Thyroid gland (tissue), 4 donors: ENCODE measurements at regions not wholly inside any gene's neighbourhood (a gene's known extent, or its start where the extent isn't known, plus 50 kb on each side); places are given as distances from the start of the nearest gene placed in this dataset.

Experiments used
- DNase-seq, 2 donors: peaks; one replicate each; pipeline ENCODE4 v3.0.0-alpha.2; 2019
- H3K27ac ChIP-seq, 3 donors: fragments of 200-600 bp; sonication (generic); 1 replicate in 2 of 3; 2 replicates in 1 of 3; pipeline ENCODE4 v1.5.1; 2016 to 2019; ENCODE audit warnings: mild to moderate bottlenecking in 1 of 3, moderate library complexity in 1 of 3
- H3K27me3 ChIP-seq: fragments of 200-600 bp; sonication (generic); one replicate; pipeline ENCODE4 v1.5.1; 2019
- H3K36me3 ChIP-seq, 2 donors: fragments of 200-600 bp; sonication (generic); one replicate each; pipeline ENCODE4 v1.5.1; 2016 to 2019
- H3K4me1 ChIP-seq, 2 donors: fragments of 200-600 bp; sonication (generic); one replicate each; pipeline ENCODE4 v1.5.1; 2017 to 2019
- H3K4me3 ChIP-seq, 3 donors: fragments of 200-600 bp; sonication (generic); replicated peaks in 1 of 3; 1 replicate in 2 of 3; 2 replicates in 1 of 3; pipeline ENCODE4 v1.5.1; 2016; ENCODE audit warnings: mild to moderate bottlenecking in 1 of 3
- H3K9me3 ChIP-seq: fragments of 200-600 bp; sonication (generic); one replicate; pipeline ENCODE4 v1.5.1; 2017
- POLR2A ChIP-seq, 2 donors: fragments of 450-650 bp; IDR thresholded peaks; one replicate each; pipeline ENCODE4 v1.6.1; 2017; ENCODE audit warnings: antibody characterized with exemption in 2 of 2, mild to moderate bottlenecking in 2 of 2, moderate library complexity in 1 of 2
- WGBS, 2 donors: methylation state at CpG; one replicate each; pipeline ENCODE4 v1.1.5; 2017; 5-methylcytosine and 5-hydroxymethylcytosine counted together
- intact Hi-C: fragments of 100-400 bp; cut with DNase I; formaldehyde crosslinking; loops from one replicate; pipeline ENCODE4 v1.15.1; 2023
- TF ChIP-seq, protein P1 (sequence below), 6 experiments: fragments of 200-600 bp in 3 of 6; fragments of 450-650 bp in 3 of 6; sonication (generic) in 3 of 6; IDR thresholded peaks; one replicate each; pipeline ENCODE4 v1.5.1; 2016 to 2019; ENCODE audit warnings: antibody characterized with exemption in 6 of 6, mild to moderate bottlenecking in 2 of 6, inconsistent platforms in 1 of 6, moderate library complexity in 1 of 6

DNA sequence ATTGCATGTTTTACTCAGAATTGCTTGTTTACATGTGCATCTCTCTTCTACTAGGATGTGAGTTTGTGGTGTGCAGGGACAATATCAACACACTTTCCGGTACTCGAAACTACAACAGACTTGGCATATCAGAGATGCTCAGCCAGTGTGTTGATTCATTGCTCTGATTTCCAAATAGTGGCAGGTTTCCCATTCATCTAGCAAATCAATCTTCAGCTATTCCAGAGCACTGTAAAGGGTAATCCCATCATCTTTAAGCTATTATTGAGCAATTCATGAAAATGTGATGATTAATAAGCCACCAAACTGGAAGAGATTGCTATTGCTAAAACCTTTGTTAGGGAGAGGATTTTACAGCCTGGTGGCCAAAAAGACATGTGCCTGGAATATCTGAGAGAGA lies 574.2 kb upstream of the CPEB2 start:
- Histone ChIP-seq H3K27ac (no peak overlapping the region), H3K4me3 (no peak overlapping the region), H3K4me1 (no peaks in the 10 kb centered on the region), H3K27me3 (no peaks in the 10 kb centered on the region), H3K36me3 (no peaks in the 10 kb centered on the region), H3K9me3 (no peaks in the 10 kb centered on the region)
- WGBS, 2 donors = 83 to 87% methylated on average over 2 of the region's 2 CpGs
- no peak for DNase-seq
- TF ChIP-seq POLR2A (IDR thresholded peaks at IDR 0.05) = no peak
- intact Hi-C loops = no loop called here

DNA sequence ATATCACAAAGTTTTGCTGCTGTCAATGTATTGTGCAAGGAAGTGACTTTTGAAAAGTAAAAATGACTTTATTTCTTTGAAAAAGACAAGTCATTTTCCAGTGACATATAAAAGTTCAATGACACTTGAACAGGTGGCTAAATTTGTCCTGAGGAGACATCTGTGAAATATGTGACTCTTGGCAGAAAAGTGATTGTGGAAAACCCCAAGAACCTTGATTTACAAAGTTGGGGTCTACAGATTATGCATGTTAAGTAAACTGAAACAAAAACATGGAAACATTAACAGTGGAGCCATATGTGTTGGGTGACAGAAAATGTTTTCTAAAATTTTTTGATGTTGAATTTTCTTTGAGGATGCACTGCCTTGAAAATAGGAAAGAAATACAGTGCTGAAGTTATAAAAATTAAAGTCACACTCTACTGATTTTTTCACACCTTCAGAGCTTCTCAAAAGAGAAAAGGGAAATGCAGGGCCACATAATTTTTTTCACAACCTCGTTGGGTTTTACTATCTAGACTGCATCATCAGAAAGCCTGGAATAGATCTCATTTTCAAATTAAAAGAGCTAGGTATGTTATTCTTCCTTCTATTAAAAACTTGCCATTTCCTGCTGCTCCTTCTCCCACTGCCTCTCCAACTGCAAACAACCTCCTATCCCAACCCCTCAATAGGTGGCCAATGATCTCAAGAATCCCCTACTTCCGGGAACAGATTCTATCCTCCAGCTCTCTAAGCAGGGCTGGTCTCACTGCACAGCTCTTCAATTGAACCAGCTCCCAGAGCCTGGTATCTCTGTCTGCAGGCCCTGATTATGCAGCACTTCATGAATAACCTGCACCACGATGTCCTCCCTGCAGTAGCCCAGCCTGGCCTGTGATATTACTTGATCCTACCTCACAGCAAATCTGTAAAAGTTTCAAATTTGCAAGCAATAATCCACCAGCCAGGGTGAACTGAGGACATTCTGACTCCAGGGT lies 570.8 kb upstream of the CPEB2 start:
- DNase-seq = no peak
- Histone ChIP-seq H3K27me3 (no peaks in the 10 kb centered on the region), H3K27ac (no peak overlapping the region), H3K36me3 (no peaks in the 10 kb centered on the region), H3K4me1 (no peaks in the 10 kb centered on the region), H3K4me3 (no peak overlapping the region), H3K9me3 (no peaks in the 10 kb centered on the region)
- WGBS, 2 donors = 34 to 41% methylated on average over 3 of the region's 3 CpGs
- intact Hi-C loops = no loop called here
- TF ChIP-seq, protein P1, sequence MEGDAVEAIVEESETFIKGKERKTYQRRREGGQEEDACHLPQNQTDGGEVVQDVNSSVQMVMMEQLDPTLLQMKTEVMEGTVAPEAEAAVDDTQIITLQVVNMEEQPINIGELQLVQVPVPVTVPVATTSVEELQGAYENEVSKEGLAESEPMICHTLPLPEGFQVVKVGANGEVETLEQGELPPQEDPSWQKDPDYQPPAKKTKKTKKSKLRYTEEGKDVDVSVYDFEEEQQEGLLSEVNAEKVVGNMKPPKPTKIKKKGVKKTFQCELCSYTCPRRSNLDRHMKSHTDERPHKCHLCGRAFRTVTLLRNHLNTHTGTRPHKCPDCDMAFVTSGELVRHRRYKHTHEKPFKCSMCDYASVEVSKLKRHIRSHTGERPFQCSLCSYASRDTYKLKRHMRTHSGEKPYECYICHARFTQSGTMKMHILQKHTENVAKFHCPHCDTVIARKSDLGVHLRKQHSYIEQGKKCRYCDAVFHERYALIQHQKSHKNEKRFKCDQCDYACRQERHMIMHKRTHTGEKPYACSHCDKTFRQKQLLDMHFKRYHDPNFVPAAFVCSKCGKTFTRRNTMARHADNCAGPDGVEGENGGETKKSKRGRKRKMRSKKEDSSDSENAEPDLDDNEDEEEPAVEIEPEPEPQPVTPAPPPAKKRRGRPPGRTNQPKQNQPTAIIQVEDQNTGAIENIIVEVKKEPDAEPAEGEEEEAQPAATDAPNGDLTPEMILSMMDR (IDR thresholded peaks at IDR 0.05) = no peak
- TF ChIP-seq POLR2A (IDR thresholded peaks at IDR 0.05) = no peak

DNA sequence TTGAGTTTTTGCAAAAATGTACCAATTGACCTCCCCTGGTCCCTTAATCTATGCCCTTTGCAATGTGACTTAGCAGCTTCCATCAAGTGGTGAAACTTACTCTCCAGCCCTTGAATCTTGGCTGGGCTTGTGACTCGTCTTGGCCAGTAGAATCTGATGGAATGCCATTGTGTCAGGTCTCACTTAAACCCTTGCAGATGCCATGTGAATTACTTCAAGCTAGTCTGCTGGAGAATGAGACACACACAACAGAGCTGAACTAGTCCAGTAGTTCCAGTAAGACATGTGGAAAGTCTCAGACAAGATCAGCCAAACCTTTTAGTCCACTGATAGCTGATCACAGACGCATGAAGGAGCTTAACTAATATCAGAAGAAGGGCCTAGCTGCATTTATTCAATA lies 567.8 kb upstream of the CPEB2 start:
- no peak for DNase-seq
- no peak for TF ChIP-seq POLR2A (IDR thresholded peaks at IDR 0.05)
- TF ChIP-seq, protein P1 (IDR thresholded peaks at IDR 0.05) = no peak
- 46 to 50% methylated on average over 2 of the region's 2 CpGs for WGBS, 2 donors
- Histone ChIP-seq H3K27me3 (no peaks in the 10 kb centered on the region), H3K9me3 (no peaks in the 10 kb centered on the region), H3K4me3 (no peak overlapping the region), H3K36me3 (no peaks in the 10 kb centered on the region), H3K4me1 (no peaks in the 10 kb centered on the region), H3K27ac (no peak overlapping the region)
- intact Hi-C loops = no loop called here

DNA sequence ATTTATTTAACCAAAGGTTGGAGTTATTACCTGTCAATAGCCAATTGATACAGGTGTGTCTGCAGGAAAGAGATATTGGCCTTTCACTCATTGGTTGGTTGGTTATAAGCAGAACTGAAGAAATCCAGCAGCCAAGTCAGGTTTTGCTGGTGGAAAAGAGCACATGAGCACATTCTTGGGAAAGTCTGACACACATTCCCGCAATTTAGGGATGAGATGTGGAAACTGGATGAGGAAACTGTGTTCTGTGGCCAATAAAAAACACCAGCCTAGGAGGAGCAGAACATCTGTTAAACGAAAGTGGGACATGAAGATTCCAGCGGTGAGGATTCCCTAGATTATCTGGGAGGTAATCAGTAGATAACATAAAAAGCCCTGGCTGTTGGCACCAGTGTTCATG lies 567.4 kb upstream of the CPEB2 start:
- Histone ChIP-seq H3K36me3 (no peaks in the 10 kb centered on the region), H3K4me3 (no peak overlapping the region), H3K27me3 (no peaks in the 10 kb centered on the region), H3K9me3 (no peaks in the 10 kb centered on the region), H3K27ac (no peak overlapping the region), H3K4me1 (no peaks in the 10 kb centered on the region)
- TF ChIP-seq, protein P1 (IDR thresholded peaks at IDR 0.05) = no peak
- no peak for TF ChIP-seq POLR2A (IDR thresholded peaks at IDR 0.05)
- whole genome bisulfite sequencing, 2 donors = 54 to 72% methylated on average over 2 to 3 of the region's 3 CpGs
- DNase-seq = no peak
- intact Hi-C loops = no loop called here

DNA sequence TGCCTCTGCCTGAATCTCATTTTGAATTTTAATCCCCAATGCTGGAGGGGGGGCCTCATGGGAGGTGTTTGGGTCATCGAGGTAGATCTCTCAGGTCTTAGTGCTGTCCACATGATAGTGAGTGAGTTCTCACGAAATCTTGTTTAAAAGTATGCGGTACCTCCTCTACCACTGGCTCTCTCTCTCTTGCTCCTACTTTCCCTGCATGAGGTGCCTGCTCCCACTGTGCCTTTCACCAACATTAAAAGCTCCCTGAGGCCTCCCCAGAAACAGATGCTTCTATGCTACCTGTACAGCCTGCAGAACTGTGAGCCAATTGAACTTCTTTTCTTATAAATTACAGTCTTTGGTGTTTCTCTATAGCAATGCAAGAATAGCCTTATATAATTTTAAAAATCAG lies 560.7 kb upstream of the CPEB2 start:
- TF ChIP-seq, protein P1 (IDR thresholded peaks at IDR 0.05) = no peak
- no peak for TF ChIP-seq POLR2A (IDR thresholded peaks at IDR 0.05)
- H3K27ac ChIP-seq = no peak overlapping the region
- no peaks in the 10 kb centered on the region for H3K27me3 ChIP-seq
- no peaks in the 10 kb centered on the region for H3K9me3 ChIP-seq
- H3K36me3 ChIP-seq = no peaks in the 10 kb centered on the region
- DNase-seq = no peak
- no peaks in the 10 kb centered on the region for H3K4me1 ChIP-seq
- 70 to 77% methylated on average over 3 of the region's 3 CpGs for WGBS, 2 donors
- intact Hi-C loops = no loop called here
- no peak overlapping the region for H3K4me3 ChIP-seq
